ENCODE measurements at regions not wholly inside any gene's neighbourhood (a gene's known extent, or its start where the extent isn't known, plus 50 kb on each side); places are given as distances from the start of the nearest gene placed in this dataset.

GRCh38 chr15:60096157-60096556, 92.0 kb downstream of the FOXB1 start:
- DNase-seq, result no peak

- DNase-seq, result no peak
Measured at GRCh38 chr15:60101416-60101815, 97.3 kb downstream of the FOXB1 start.

GRCh38 chr15:60102748-60103147, 98.6 kb downstream of the FOXB1 start:
- no peak for DNase-seq

GRCh38 chr15:60110909-60111308, 106.8 kb downstream of the FOXB1 start:
- DNase-seq, result no peak

GRCh38 chr15:60115579-60116380, 111.7 kb downstream of the FOXB1 start:
- peak; percentile 44 for DNase-seq

- peak; percentile 24 for DNase-seq
Measured at GRCh38 chr15:60116456-60117089, 112.5 kb downstream of the FOXB1 start.

GRCh38 chr15:60118146-60118545, 114.0 kb downstream of the FOXB1 start:
- DNase-seq, result no peak

GRCh38 chr15:60118626-60119025, 114.5 kb downstream of the FOXB1 start:
- DNase-seq, result no peak

GRCh38 chr15:60119101-60119500, 115.0 kb downstream of the FOXB1 start:
- no peak for DNase-seq

- DNase-seq, result peak; percentile 7
Measured at GRCh38 chr15:60120100-60120499, 116.0 kb downstream of the FOXB1 start.

- no peak for DNase-seq
Measured at GRCh38 chr15:60121845-60122244, 117.7 kb downstream of the FOXB1 start.

- DNase-seq, result no peak
Measured at GRCh38 chr15:60122691-60123090, 118.6 kb downstream of the FOXB1 start.

- DNase-seq, result no peak
Measured at GRCh38 chr15:60124460-60125070, 120.5 kb downstream of the FOXB1 start.

- DNase-seq, result no peak
Measured at GRCh38 chr15:60125334-60125733, 121.2 kb downstream of the FOXB1 start.

GRCh38 chr15:60126200-60126599, 122.1 kb downstream of the FOXB1 start:
- DNase-seq, result no peak

- no peak for DNase-seq
Measured at GRCh38 chr15:60126661-60127060, 122.5 kb downstream of the FOXB1 start.

- DNase-seq, result no peak
Measured at GRCh38 chr15:60128000-60128376, 123.9 kb downstream of the FOXB1 start.

GRCh38 chr15:60128710-60129109, 124.6 kb downstream of the FOXB1 start:
- DNase-seq, result no peak

- no peak for DNase-seq
Measured at GRCh38 chr15:60130398-60130797, 126.3 kb downstream of the FOXB1 start.

- no peak for DNase-seq
Measured at GRCh38 chr15:60130821-60131220, 126.7 kb downstream of the FOXB1 start.

- no peak for DNase-seq
Measured at GRCh38 chr15:60134609-60135008, 130.5 kb downstream of the FOXB1 start.

GRCh38 chr15:60135961-60136360, 131.8 kb downstream of the FOXB1 start:
- no peak for DNase-seq

- DNase-seq, result no peak
Measured at GRCh38 chr15:60137711-60138396, 133.7 kb downstream of the FOXB1 start.

Data from DMS79 treated with DMSO at 0.1 percent for 48 hours (cell line).